Caco-2 (cell line): ENCODE measurements at regions not wholly inside any gene's neighbourhood (a gene's known extent, or its start where the extent isn't known, plus 50 kb on each side); places are given as distances from the start of the nearest gene placed in this dataset.

Experiments
- BruUV-seq: library from RNA; stranded (reverse); fragments of 400-500 nt; replicated peaks from 2 replicates; lab custom pipeline; 2021; lab: Mats Ljungman, UMichigan
- CTCF ChIA-PET: fragments of 300-600 bp; sonication (Branson Sonifier 250); formaldehyde crosslinking; loops from one replicate; lab custom pipeline; 2022; ENCODE audit warnings: antibody characterized with exemption; lab: Charles Lee
- POLR2A ChIA-PET: fragments of 300-600 bp; sonication (Branson Sonifier 250); formaldehyde crosslinking; loops from one replicate; lab custom pipeline; 2022; ENCODE audit warnings: antibody characterized with exemption; lab: Charles Lee
- DNase-seq, 2 experiments: peaks; one replicate each; pipeline versions ENCODE4 v3.0.0 to v3.0.0-alpha.2; 2020 to 2022
- H3K27me3 ChIP-seq: replicated peaks from 2 replicates; pipeline ENCODE4 v1.6.0; 2011; ENCODE audit warnings: low read length; ENCODE audit not compliant: control insufficient read depth, insufficient read depth
- H3K36me3 ChIP-seq: 2 replicates; pipeline ENCODE4 v1.5.1; 2011; ENCODE audit warnings: low read length; ENCODE audit not compliant: control insufficient read depth, insufficient read depth
- H3K4me1 ChIP-seq: fragments of 250-450 bp; sonication (Bioruptor Pico); 2 replicates; pipeline ENCODE4 v1.5.1; 2020; ENCODE audit warnings: mild to moderate bottlenecking
- H3K4me3 ChIP-seq: 2 replicates; pipeline ENCODE4 v1.5.1; 2011; ENCODE audit warnings: low read depth, mild to moderate bottlenecking, control low read depth, low read length
- H3K9me3 ChIP-seq: fragments of 250-450 bp; sonication (Bioruptor Pico); 2 replicates; pipeline ENCODE4 v1.5.1; 2020; ENCODE audit warnings: mild to moderate bottlenecking, moderate library complexity
- H3K27ac Mint-ChIP-seq: one replicate; pipeline ENCODE4 v1.8.0; 2022; ENCODE audit warnings: mixed read lengths; ENCODE audit not compliant: unreplicated experiment
- H3K27me3 Mint-ChIP-seq: one replicate; pipeline ENCODE4 v1.8.0; 2022; ENCODE audit warnings: mixed read lengths; ENCODE audit not compliant: insufficient read depth, unreplicated experiment
- H3K36me3 Mint-ChIP-seq: one replicate; pipeline ENCODE4 v1.8.0; 2022; ENCODE audit warnings: mild to moderate bottlenecking, mixed read lengths; ENCODE audit not compliant: insufficient read depth, unreplicated experiment
- H3K4me1 Mint-ChIP-seq: one replicate; pipeline ENCODE4 v1.8.0; 2022; ENCODE audit warnings: low read depth, mixed read lengths; ENCODE audit not compliant: unreplicated experiment
- H3K4me3 Mint-ChIP-seq: one replicate; pipeline ENCODE4 v1.8.0; 2022; ENCODE audit warnings: mild to moderate bottlenecking, moderate library complexity, mixed read lengths; ENCODE audit not compliant: unreplicated experiment
- H3K9me3 Mint-ChIP-seq: one replicate; pipeline ENCODE4 v1.8.0; 2022; ENCODE audit warnings: mixed read lengths; ENCODE audit not compliant: unreplicated experiment
- intact Hi-C: fragments of 100-400 bp; cut with micrococcal nuclease; formaldehyde crosslinking; loops from one replicate; pipeline ENCODE4 v1.10.0; 2022; ENCODE audit not compliant: unreplicated experiment
- TF ChIP-seq, protein P1 (sequence below), 2 experiments: fragments of 200-600 bp in 1 of 2; IDR thresholded peaks; 1 replicate in 1 of 2; 2 replicates in 1 of 2; pipeline versions ENCODE4 v1.5.1 to v1.8.0; 2011 to 2022; ENCODE audit warnings: antibody characterized with exemption in 1 of 2, control low read depth in 1 of 2, inconsistent platforms in 1 of 2, low read depth in 1 of 2, low read length in 1 of 2, mild to moderate bottlenecking in 1 of 2, moderate library complexity in 1 of 2; ENCODE audit not compliant: insufficient read depth in 1 of 2, severe bottlenecking in 1 of 2, unreplicated experiment in 1 of 2

DNA sequence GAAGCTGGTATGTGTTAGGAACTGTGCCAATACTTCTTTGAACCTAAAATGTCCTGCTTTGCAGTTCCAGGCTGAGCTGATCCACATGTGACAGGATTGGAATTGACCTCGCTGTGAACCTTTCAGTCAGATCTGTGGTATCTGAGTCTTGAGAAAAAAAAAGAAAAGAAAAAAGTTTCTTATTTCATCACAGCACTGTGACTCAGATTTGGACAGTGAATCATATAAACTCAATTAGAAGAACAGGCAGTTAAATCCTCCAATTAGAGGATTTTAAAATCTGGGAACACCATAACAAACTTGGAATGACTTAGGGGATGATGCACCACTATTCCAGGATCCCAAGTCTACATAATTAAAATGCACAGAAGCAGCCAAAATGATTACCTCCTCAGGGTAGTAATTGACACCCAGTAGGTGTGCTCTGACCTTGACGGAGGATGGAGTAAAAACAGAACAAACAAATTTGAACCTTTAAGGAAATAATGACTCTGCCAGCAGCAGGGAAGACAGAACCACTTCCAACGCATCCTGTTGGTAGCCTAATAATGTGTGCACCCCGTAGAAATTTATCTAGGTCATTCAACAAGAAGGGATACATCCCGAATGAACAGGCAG is 57.8 kb upstream of the RAI14 start:
- Histone ChIP-seq H3K4me1 (no peaks in the 10 kb centered on the region), H3K9me3 (no peaks in the 10 kb centered on the region), H3K36me3 (no peaks in the 10 kb centered on the region), H3K4me3 (no peak overlapping the region), H3K27me3 (no peaks in the 10 kb centered on the region)
- BruUV-seq = no TSS peak
- Mint-ChIP-seq H3K4me1 (peaks cover 6% of the 10 kb centered on the region), H3K4me3 (no peak overlapping the region), H3K27ac (no peak overlapping the region), H3K9me3 (no peaks in the 10 kb centered on the region), H3K36me3 (no peaks in the 10 kb centered on the region), H3K27me3 (no peaks in the 10 kb centered on the region)
- DNase-seq = no peak
- POLR2A ChIA-PET = no interaction called here
- TF ChIP-seq, protein P1, sequence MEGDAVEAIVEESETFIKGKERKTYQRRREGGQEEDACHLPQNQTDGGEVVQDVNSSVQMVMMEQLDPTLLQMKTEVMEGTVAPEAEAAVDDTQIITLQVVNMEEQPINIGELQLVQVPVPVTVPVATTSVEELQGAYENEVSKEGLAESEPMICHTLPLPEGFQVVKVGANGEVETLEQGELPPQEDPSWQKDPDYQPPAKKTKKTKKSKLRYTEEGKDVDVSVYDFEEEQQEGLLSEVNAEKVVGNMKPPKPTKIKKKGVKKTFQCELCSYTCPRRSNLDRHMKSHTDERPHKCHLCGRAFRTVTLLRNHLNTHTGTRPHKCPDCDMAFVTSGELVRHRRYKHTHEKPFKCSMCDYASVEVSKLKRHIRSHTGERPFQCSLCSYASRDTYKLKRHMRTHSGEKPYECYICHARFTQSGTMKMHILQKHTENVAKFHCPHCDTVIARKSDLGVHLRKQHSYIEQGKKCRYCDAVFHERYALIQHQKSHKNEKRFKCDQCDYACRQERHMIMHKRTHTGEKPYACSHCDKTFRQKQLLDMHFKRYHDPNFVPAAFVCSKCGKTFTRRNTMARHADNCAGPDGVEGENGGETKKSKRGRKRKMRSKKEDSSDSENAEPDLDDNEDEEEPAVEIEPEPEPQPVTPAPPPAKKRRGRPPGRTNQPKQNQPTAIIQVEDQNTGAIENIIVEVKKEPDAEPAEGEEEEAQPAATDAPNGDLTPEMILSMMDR (IDR thresholded peaks at IDR 0.05; ENCODE audit: insufficient read depth in 1 of 2, low read depth in 1 of 2, low read length in 1 of 2, severe bottlenecking in 1 of 2, unreplicated experiment in 1 of 2) = no peak
- intact Hi-C loops = no loop called here
- CTCF ChIA-PET = no interaction called here

DNA sequence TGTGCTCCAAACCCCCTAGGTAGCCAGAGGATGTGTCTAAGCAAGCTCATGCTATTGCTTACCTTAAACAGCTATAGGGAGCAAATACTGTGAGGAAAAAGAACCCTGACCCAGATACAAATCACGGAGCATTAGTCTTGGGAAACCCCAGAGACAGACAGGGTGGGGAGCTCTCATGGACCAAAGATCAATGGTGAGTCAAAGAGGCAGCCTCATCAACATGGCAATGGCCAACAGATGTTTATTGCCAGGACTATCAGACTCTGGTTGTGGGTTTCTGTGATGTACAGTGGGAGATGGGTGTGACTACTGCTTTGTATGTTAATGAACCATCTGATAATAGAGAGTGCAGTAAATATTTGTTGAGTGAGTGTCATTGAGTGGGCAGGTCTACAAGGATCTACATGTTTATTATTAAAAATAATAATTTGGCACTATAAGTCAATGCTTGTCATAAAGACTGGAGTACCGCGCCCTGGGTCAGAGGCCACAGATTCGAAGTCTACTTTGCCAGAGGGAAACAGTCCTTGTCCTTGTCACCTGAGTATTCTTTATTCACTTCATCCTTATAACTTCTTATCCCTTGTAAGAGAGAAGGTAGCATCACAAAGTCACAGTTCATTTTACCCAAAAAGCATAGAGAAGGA is 56.5 kb upstream of the RAI14 start:
- H3K27me3 Mint-ChIP-seq = no peaks in the 10 kb centered on the region
- H3K27ac Mint-ChIP-seq = no peak overlapping the region
- Histone ChIP-seq H3K36me3 (no peaks in the 10 kb centered on the region), H3K9me3 (no peaks in the 10 kb centered on the region), H3K4me1 (no peaks in the 10 kb centered on the region), H3K27me3 (no peaks in the 10 kb centered on the region), H3K4me3 (no peak overlapping the region)
- BruUV-seq = no TSS peak
- CTCF ChIA-PET = no interaction called here
- H3K9me3 Mint-ChIP-seq = no peaks in the 10 kb centered on the region
- no peaks in the 10 kb centered on the region for H3K36me3 Mint-ChIP-seq
- POLR2A ChIA-PET = no interaction called here
- TF ChIP-seq, protein P1 (IDR thresholded peaks at IDR 0.05; ENCODE audit: insufficient read depth in 1 of 2, low read depth in 1 of 2, low read length in 1 of 2, severe bottlenecking in 1 of 2, unreplicated experiment in 1 of 2) = no peak
- intact Hi-C loops = no loop called here
- no peak overlapping the region for H3K4me3 Mint-ChIP-seq
- peaks cover 6% of the 10 kb centered on the region for H3K4me1 Mint-ChIP-seq
- no peak for DNase-seq

DNA sequence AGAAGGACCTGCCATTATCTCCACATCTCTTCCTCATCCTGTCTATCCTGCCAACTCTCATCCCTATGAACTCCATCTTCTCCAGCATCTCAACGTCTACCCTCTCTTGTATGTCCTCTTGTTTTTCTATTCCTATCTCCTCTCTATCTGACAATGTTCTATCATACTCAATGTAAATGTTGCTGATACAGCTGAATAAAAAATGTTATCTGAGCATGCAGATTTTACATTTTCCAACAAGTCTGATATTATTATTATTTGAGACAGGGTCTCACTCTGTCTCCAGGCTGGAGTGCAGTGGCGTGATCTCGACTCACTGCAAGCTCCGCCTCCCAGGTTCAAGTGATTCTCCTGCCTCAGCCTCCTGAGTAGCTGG is 56.0 kb upstream of the RAI14 start:
- BruUV-seq = no TSS peak
- Mint-ChIP-seq H3K27me3 (no peaks in the 10 kb centered on the region), H3K27ac (no peak overlapping the region), H3K36me3 (no peaks in the 10 kb centered on the region), H3K9me3 (no peaks in the 10 kb centered on the region), H3K4me1 (peaks cover 6% of the 10 kb centered on the region), H3K4me3 (no peak overlapping the region)
- CTCF ChIA-PET = no interaction called here
- Histone ChIP-seq H3K36me3 (no peaks in the 10 kb centered on the region), H3K4me3 (no peak overlapping the region), H3K9me3 (no peaks in the 10 kb centered on the region), H3K27me3 (no peaks in the 10 kb centered on the region), H3K4me1 (no peaks in the 10 kb centered on the region)
- intact Hi-C loops = no loop called here
- POLR2A ChIA-PET = no interaction called here
- DNase-seq = no peak
- TF ChIP-seq, protein P1 (IDR thresholded peaks at IDR 0.05; ENCODE audit: insufficient read depth in 1 of 2, low read depth in 1 of 2, low read length in 1 of 2, severe bottlenecking in 1 of 2, unreplicated experiment in 1 of 2) = no peak
